H1 (cell line): ENCODE measurements at regions not wholly inside any gene's neighbourhood (a gene's known extent, or its start where the extent isn't known, plus 50 kb on each side); places are given as distances from the start of the nearest gene placed in this dataset.
A peak's percentile ranks its signal among the peaks of the same experiment; 100 is the strongest.

Experiments used
- CTCF ChIA-PET: fragments of 300-600 bp; sonication (Branson Sonifier 250); formaldehyde crosslinking; loops from one replicate; lab custom pipeline; 2021; ENCODE audit not compliant: partially characterized antibody; lab: Charles Lee
- POLR2A ChIA-PET: fragments of 300-600 bp; sonication (Branson Sonifier 250); formaldehyde crosslinking; loops from one replicate; lab custom pipeline; 2021; ENCODE audit warnings: inconsistent platforms; ENCODE audit not compliant: partially characterized antibody; lab: Charles Lee
- DNase-seq, 2 experiments: peaks; one replicate each; pipeline versions ENCODE4 v3.0.0 to v3.0.0-alpha.2; 2010 to 2022; ENCODE audit warnings: low spot score in 2 of 2, low read depth in 1 of 2, mixed read lengths in 1 of 2
- FAIRE-seq: peaks from 2 replicates; lab custom pipeline; 2011; peaks lifted over from hg19 to GRCh38; lab: Jason Lieb, UNC
- H2AFZ ChIP-seq: 2 replicates; pipeline ENCODE4 v1.8.1; 2012; ENCODE audit warnings: low read length, inconsistent platforms
- H2AK5ac ChIP-seq: 2 replicates; pipeline ENCODE4 v1.6.1; 2013; ENCODE audit warnings: low read depth, low read length
- H2BK120ac ChIP-seq: replicated peaks from 2 replicates; pipeline ENCODE3; 2013; ENCODE audit warnings: low read depth, low read length, inconsistent platforms
- H2BK12ac ChIP-seq: 2 replicates; pipeline ENCODE4 v1.6.1; 2013; ENCODE audit warnings: low read depth, low read length
- H2BK15ac ChIP-seq: 2 replicates; pipeline ENCODE4 v1.6.1; 2013; ENCODE audit warnings: low read length
- H2BK20ac ChIP-seq: 2 replicates; pipeline ENCODE4 v1.6.1; 2013; ENCODE audit warnings: low read length
- H2BK5ac ChIP-seq: 2 replicates; pipeline ENCODE4 v1.6.1; 2013; ENCODE audit warnings: low read depth, low read length
- H3K14ac ChIP-seq: 2 replicates; pipeline ENCODE4 v1.6.1; 2013; ENCODE audit warnings: inconsistent platforms; ENCODE audit not compliant: insufficient read length
- H3K18ac ChIP-seq: 2 replicates; pipeline ENCODE4 v1.6.1; 2013; ENCODE audit warnings: low read length; ENCODE audit errors: extremely low read depth
- H3K23ac ChIP-seq: 2 replicates; pipeline ENCODE4 v1.6.1; 2013; ENCODE audit warnings: inconsistent platforms; ENCODE audit not compliant: insufficient read length
- H3K23me2 ChIP-seq: 2 replicates; pipeline ENCODE4 v1.6.1; 2013; ENCODE audit warnings: low read depth, low read length
- H3K27ac ChIP-seq: 2 replicates; pipeline ENCODE4 v1.6.1; 2011; ENCODE audit warnings: low read depth, low read length, inconsistent platforms
- H3K27me3 ChIP-seq, 4 experiments: replicated peaks in 1 of 4; 1 replicate in 1 of 4; 2 replicates in 3 of 4; pipeline versions ENCODE4 v1.6.1 to v1.8.1; 2011 to 2013; ENCODE audit warnings: low read length in 3 of 4, mild to moderate bottlenecking in 3 of 4, inconsistent platforms in 2 of 4, mixed read lengths in 2 of 4, moderate library complexity in 1 of 4; ENCODE audit not compliant: control insufficient read depth in 3 of 4, insufficient read depth in 3 of 4; ENCODE audit errors: extremely low read depth in 1 of 4
- H3K36me3 ChIP-seq, 4 experiments: 2 replicates each; pipeline versions ENCODE4 v1.6.1 to v1.8.1; 2011 to 2013; ENCODE audit warnings: mild to moderate bottlenecking in 4 of 4, low read length in 3 of 4, moderate library complexity in 2 of 4, control low read depth in 1 of 4, inconsistent platforms in 1 of 4; ENCODE audit not compliant: insufficient read depth in 4 of 4, control insufficient read depth in 2 of 4
- H3K4ac ChIP-seq: replicated peaks from 2 replicates; pipeline ENCODE3; 2013; ENCODE audit warnings: low read length, low read depth, mixed read lengths, inconsistent platforms; ENCODE audit not compliant: insufficient read length
- H3K4me1 ChIP-seq, 4 experiments: replicated peaks in 1 of 4; 1 replicate in 1 of 4; 2 replicates in 3 of 4; pipeline versions ENCODE4 v1.6.1 to v1.8.1; 2011 to 2013; ENCODE audit warnings: low read length in 3 of 4, inconsistent platforms in 2 of 4, mixed read lengths in 1 of 4; ENCODE audit not compliant: insufficient read depth in 4 of 4, control insufficient read depth in 3 of 4
- H3K4me2 ChIP-seq, 2 experiments: 2 replicates each; pipeline versions ENCODE4 v1.6.1 to v1.8.1; 2011 to 2013; ENCODE audit warnings: low read depth in 2 of 2, low read length in 2 of 2, control low read depth in 1 of 2, inconsistent platforms in 1 of 2, mild to moderate bottlenecking in 1 of 2; ENCODE audit not compliant: insufficient read depth in 1 of 2
- H3K4me3 ChIP-seq, 4 experiments: fragments of 200-600, 300-600 bp in 1 of 4; sonication (generic), shearing (Covaris generic), sonication (Bioruptor Twin) in 1 of 4; 2 replicates each; pipeline versions ENCODE4 v1.5.1 to v1.8.1; 2011 to 2016; ENCODE audit warnings: low read length in 4 of 4, low read depth in 3 of 4, control low read depth in 2 of 4, inconsistent platforms in 2 of 4, mild to moderate bottlenecking in 2 of 4, mixed read lengths in 1 of 4, moderate library complexity in 1 of 4; ENCODE audit not compliant: insufficient read depth in 2 of 4; ENCODE audit errors: extremely low read depth in 1 of 4
- H3K56ac ChIP-seq: replicated peaks from 2 replicates; pipeline ENCODE3; 2013; ENCODE audit warnings: low read depth, mild to moderate bottlenecking, mixed read lengths, low read length, inconsistent platforms; ENCODE audit not compliant: insufficient read length
- H3K79me1 ChIP-seq: 2 replicates; pipeline ENCODE4 v1.6.1; 2013; ENCODE audit warnings: low read depth, low read length, control low read depth
- H3K79me2 ChIP-seq, 2 experiments: 2 replicates each; pipeline versions ENCODE4 v1.6.1 to v1.8.1; 2012 to 2013; ENCODE audit warnings: low read length in 2 of 2, mild to moderate bottlenecking in 2 of 2, inconsistent platforms in 1 of 2; ENCODE audit not compliant: insufficient read depth in 2 of 2, control insufficient read depth in 1 of 2
- H3K9ac ChIP-seq, 4 experiments: replicated peaks in 1 of 4; 1 replicate in 1 of 4; 2 replicates in 3 of 4; pipeline versions ENCODE4 v1.6.1 to v1.8.1; 2011 to 2013; ENCODE audit warnings: low read depth in 3 of 4, low read length in 3 of 4, control low read depth in 2 of 4, mild to moderate bottlenecking in 2 of 4, moderate library complexity in 2 of 4, inconsistent platforms in 1 of 4; ENCODE audit errors: extremely low read depth in 1 of 4
- H3K9me3 ChIP-seq, 2 experiments: 2 replicates each; pipeline versions ENCODE4 v1.6.1 to v1.8.1; 2012 to 2013; ENCODE audit warnings: mild to moderate bottlenecking in 2 of 2, moderate library complexity in 2 of 2, control low read depth in 1 of 2, inconsistent platforms in 1 of 2, low read depth in 1 of 2, low read length in 1 of 2, mixed read lengths in 1 of 2; ENCODE audit not compliant: insufficient read depth in 2 of 2
- H4K20me1 ChIP-seq, 2 experiments: replicated peaks in 1 of 2; 2 replicates each; pipeline versions ENCODE3 to v1.8.1; 2011 to 2013; ENCODE audit warnings: inconsistent platforms in 2 of 2, low read length in 2 of 2, mild to moderate bottlenecking in 1 of 2; ENCODE audit not compliant: insufficient read depth in 2 of 2, control insufficient read depth in 1 of 2
- H4K5ac ChIP-seq: 2 replicates; pipeline ENCODE4 v1.6.1; 2013; ENCODE audit warnings: low read length, low read depth, mixed read lengths, inconsistent platforms; ENCODE audit not compliant: insufficient read length
- H4K8ac ChIP-seq: 2 replicates; pipeline ENCODE4 v1.8.0; 2013; ENCODE audit warnings: mild to moderate bottlenecking, moderate library complexity, low read length, inconsistent platforms; ENCODE audit not compliant: insufficient read depth; ENCODE audit errors: extremely low read depth
- H4K91ac ChIP-seq: replicated peaks from 2 replicates; pipeline ENCODE3; 2013; ENCODE audit warnings: low read length, mixed read lengths, inconsistent platforms; ENCODE audit not compliant: insufficient read length
- ASH2L ChIP-seq: fragments of 200-600, 300-600 bp; sonication (generic); IDR thresholded peaks from one replicate; pipeline ENCODE4 v1.7.1; 2017; ENCODE audit warnings: low read length
- CBX5 ChIP-seq: fragments of 300-800, 300-1000 bp; sonication (generic); IDR thresholded peaks from 2 replicates; pipeline ENCODE4 v1.7.1; 2016; ENCODE audit warnings: antibody characterized with exemption, low read length, low read depth
- CHD1 ChIP-seq: IDR thresholded peaks from 2 replicates; pipeline ENCODE4 v1.6.1; 2012; ENCODE audit warnings: low read depth, low read length, improper control_type of control experiment
- FOSL1 ChIP-seq: IDR thresholded peaks from 2 replicates; pipeline ENCODE4 v1.6.1; 2011; ENCODE audit warnings: mild to moderate bottlenecking, low read depth, low read length, moderate library complexity; ENCODE audit not compliant: insufficient read depth
- HDAC2 ChIP-seq, 2 experiments: fragments of 300-600 bp in 1 of 2; sonication (generic) in 1 of 2; IDR thresholded peaks; 2 replicates each; pipeline ENCODE4 v1.6.1; 2011 to 2012; ENCODE audit warnings: low read depth in 2 of 2, low read length in 2 of 2, mild to moderate bottlenecking in 2 of 2, moderate library complexity in 2 of 2, borderline replicate concordance in 1 of 2, inconsistent platforms in 1 of 2
- JUND ChIP-seq: IDR thresholded peaks from 2 replicates; pipeline ENCODE4 v1.6.1; 2011; ENCODE audit warnings: mild to moderate bottlenecking, improper control_type of control experiment, low read length
- NANOG ChIP-seq: IDR thresholded peaks from 2 replicates; pipeline ENCODE4 v1.6.1; 2011; ENCODE audit warnings: low read length, low read depth, mild to moderate bottlenecking, inconsistent platforms; ENCODE audit not compliant: insufficient read depth, poor library complexity, severe bottlenecking
- POLR2A ChIP-seq, 2 experiments: IDR thresholded peaks; 1 replicate in 1 of 2; 2 replicates in 1 of 2; pipeline ENCODE4 v1.6.1; 2011; ENCODE audit warnings: low read depth in 2 of 2, low read length in 2 of 2, mild to moderate bottlenecking in 2 of 2; ENCODE audit errors: control extremely low read depth in 1 of 2
- SP2 ChIP-seq: IDR thresholded peaks from 2 replicates; pipeline ENCODE4 v1.6.1; 2012; ENCODE audit warnings: mild to moderate bottlenecking, low read length, inconsistent platforms
- YY1 ChIP-seq: IDR thresholded peaks from 2 replicates; pipeline ENCODE4 v1.6.1; 2011; ENCODE audit warnings: low read depth, mild to moderate bottlenecking, low read length
- WGBS, 2 experiments: shearing (Covaris generic) in 1 of 2; methylation state at CpG; one replicate each; pipeline versions ENCODE4 v1.1.6 to v1.1.7; 2013 to 2015; ENCODE audit warnings: low lambda C conversion rate in 2 of 2, mixed read lengths in 2 of 2, inconsistent platforms in 1 of 2, low coverage in 1 of 2, missing lambda C conversion rate in 1 of 2; ENCODE audit not compliant: insufficient replicate concordance in 2 of 2, insufficient coverage in 1 of 2, insufficient read length in 1 of 2; ENCODE audit errors: extremely low coverage in 1 of 2, missing lambda C conversion rate in 1 of 2; 5-methylcytosine and 5-hydroxymethylcytosine counted together
- TF ChIP-seq, protein P1 (sequence below), 3 experiments: IDR thresholded peaks; 1 replicate in 2 of 3; 2 replicates in 1 of 3; pipeline versions ENCODE4 v1.5.1 to v1.6.1; 2011; ENCODE audit warnings: low read length in 3 of 3, mild to moderate bottlenecking in 3 of 3, inconsistent platforms in 2 of 3, low read depth in 1 of 3, moderate library complexity in 1 of 3; ENCODE audit not compliant: insufficient read depth in 1 of 3; ENCODE audit errors: control extremely low read depth in 1 of 3

DNA sequence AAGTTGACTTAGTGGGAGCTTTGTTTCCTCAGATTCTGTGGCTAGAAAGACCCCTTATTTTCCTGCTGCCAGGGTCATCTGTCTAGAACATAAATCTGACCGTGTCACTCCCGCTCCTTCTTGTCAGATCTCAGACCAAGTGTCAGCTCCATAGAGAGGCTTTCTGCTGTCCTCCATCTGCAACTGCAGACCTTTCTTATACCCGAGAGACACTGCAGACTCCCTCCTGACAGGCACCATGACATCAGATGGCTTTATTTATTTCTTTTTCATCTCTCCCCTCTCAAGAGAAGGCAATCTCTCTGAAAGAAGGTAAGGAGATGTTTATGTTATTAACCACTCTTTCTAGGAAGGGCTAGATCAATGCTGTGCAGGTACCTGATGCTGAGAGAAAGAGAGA lies 726.5 kb downstream of the UQCRFS1 start:
- FAIRE-seq (no peak), DNase-seq (no peak)
- Histone ChIP-seq H2BK5ac (no peak overlapping the region), H3K4me3 (no peak overlapping the region), H2AK5ac (no peak overlapping the region), H3K9me3 (no peaks in the 10 kb centered on the region), H3K79me1 (no peaks in the 10 kb centered on the region), H3K23ac (no peak overlapping the region), H4K8ac (no peak overlapping the region), H3K27me3 (no peaks in the 10 kb centered on the region), H2BK20ac (0 out of 2 replicates have a peak overlapping the region, but pooled peaks have one; percentile 0), H3K9ac (no peak overlapping the region), H4K5ac (no peak overlapping the region), H3K79me2 (no peaks in the 10 kb centered on the region), H3K4ac (no peak overlapping the region), H3K4me2 (no peak overlapping the region), H4K91ac (no peak overlapping the region), H4K20me1 (no peaks in the 10 kb centered on the region), H2BK15ac (no peak overlapping the region), H3K4me1 (peaks cover 0 to 7% (median 3%) of the 10 kb centered on the region in 4 experiments; a peak in 4 of 7 replicates), H3K18ac (no peak overlapping the region), H3K27ac (no peak overlapping the region), H3K14ac (no peak overlapping the region), H2AFZ (no peak overlapping the region), H3K23me2 (no peaks in the 10 kb centered on the region), H3K36me3 (no peaks in the 10 kb centered on the region), H3K56ac (no peak overlapping the region), H2BK12ac (no peak overlapping the region), H2BK120ac (no peak overlapping the region)
- ChIA-PET POLR2A (no interaction called here), CTCF (interaction anchor here (1.0 to 1.1 kb wide), 2 partner anchors 48 to 125 kb away, joined by 3 to 5 read pairs; no protein-coding TSS in a partner anchor)
- no peak for TF ChIP-seq POLR2A (IDR thresholded peaks at IDR 0.05; ENCODE audit: control extremely low read depth in 1 of 2, low read depth in 2 of 2, low read length in 2 of 2)
- TF ChIP-seq HDAC2 (IDR thresholded peaks at IDR 0.05; ENCODE audit: borderline replicate concordance in 1 of 2, low read depth in 2 of 2, low read length in 2 of 2), result no peak
- TF ChIP-seq SP2, result no peak
- TF ChIP-seq ASH2L, result no peak
- no peak for TF ChIP-seq JUND
- TF ChIP-seq FOSL1, result no peak
- TF ChIP-seq, protein P1, sequence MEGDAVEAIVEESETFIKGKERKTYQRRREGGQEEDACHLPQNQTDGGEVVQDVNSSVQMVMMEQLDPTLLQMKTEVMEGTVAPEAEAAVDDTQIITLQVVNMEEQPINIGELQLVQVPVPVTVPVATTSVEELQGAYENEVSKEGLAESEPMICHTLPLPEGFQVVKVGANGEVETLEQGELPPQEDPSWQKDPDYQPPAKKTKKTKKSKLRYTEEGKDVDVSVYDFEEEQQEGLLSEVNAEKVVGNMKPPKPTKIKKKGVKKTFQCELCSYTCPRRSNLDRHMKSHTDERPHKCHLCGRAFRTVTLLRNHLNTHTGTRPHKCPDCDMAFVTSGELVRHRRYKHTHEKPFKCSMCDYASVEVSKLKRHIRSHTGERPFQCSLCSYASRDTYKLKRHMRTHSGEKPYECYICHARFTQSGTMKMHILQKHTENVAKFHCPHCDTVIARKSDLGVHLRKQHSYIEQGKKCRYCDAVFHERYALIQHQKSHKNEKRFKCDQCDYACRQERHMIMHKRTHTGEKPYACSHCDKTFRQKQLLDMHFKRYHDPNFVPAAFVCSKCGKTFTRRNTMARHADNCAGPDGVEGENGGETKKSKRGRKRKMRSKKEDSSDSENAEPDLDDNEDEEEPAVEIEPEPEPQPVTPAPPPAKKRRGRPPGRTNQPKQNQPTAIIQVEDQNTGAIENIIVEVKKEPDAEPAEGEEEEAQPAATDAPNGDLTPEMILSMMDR (IDR thresholded peaks at IDR 0.05; ENCODE audit: control extremely low read depth in 1 of 3, insufficient read depth in 1 of 3, low read depth in 1 of 3, low read length in 3 of 3), result no peak
- TF ChIP-seq NANOG, result no peak
- no peak for TF ChIP-seq CBX5
- no peak for TF ChIP-seq CHD1
- TF ChIP-seq YY1, result no peak
- 91% methylated on average over 3 of the region's 3 CpGs; no CpG with 5 or more reads in 1 of the 2 experiments for WGBS, 2 experiments
